ENCODE measurements at regions not wholly inside any gene's neighbourhood (a gene's known extent, or its start where the extent isn't known, plus 50 kb on each side); places are given as distances from the start of the nearest gene placed in this dataset.

- no peak for TF ChIP-seq CTCF (IDR thresholded peaks at IDR 0.05; ENCODE audit: insufficient read depth, low read length, poor library complexity, severe bottlenecking)
- no peaks in the 10 kb centered on the region for H3K27me3 ChIP-seq (replicated peaks; ENCODE audit: control insufficient read depth, insufficient read depth, low read length)
- no peak overlapping the region for H3K4me3 ChIP-seq (replicated peaks; ENCODE audit: low read depth, low read length)
- DNase-seq (ENCODE audit: extremely low read depth, insufficient read length): no peak
- no peaks in the 10 kb centered on the region for H3K36me3 ChIP-seq (ENCODE audit: control insufficient read depth, insufficient read depth, low read length)
Measured at GRCh38 chr9:18149471-18150011, 324.4 kb upstream of the ADAMTSL1 start.

- no peak for DNase-seq (ENCODE audit: extremely low read depth, insufficient read length)
- TF ChIP-seq CTCF (IDR thresholded peaks at IDR 0.05; ENCODE audit: insufficient read depth, low read length, poor library complexity, severe bottlenecking): no peak
- H3K36me3 ChIP-seq (ENCODE audit: control insufficient read depth, insufficient read depth, low read length): no peaks in the 10 kb centered on the region
Measured at GRCh38 chr9:18154661-18155060, 319.3 kb upstream of the ADAMTSL1 start.

GRCh38 chr9:18159254-18159653 is 314.7 kb upstream of the ADAMTSL1 start:
- no peak for TF ChIP-seq CTCF (IDR thresholded peaks at IDR 0.05; ENCODE audit: insufficient read depth, low read length, poor library complexity, severe bottlenecking)
- Histone ChIP-seq H3K36me3 (ENCODE audit: control insufficient read depth, insufficient read depth, low read length) (no peaks in the 10 kb centered on the region), H3K4me3 (replicated peaks; ENCODE audit: low read depth, low read length) (no peak overlapping the region), H3K27me3 (replicated peaks; ENCODE audit: control insufficient read depth, insufficient read depth, low read length) (no peaks in the 10 kb centered on the region)
- no peak for DNase-seq (ENCODE audit: extremely low read depth, insufficient read length)

More at GRCh38 chr9:18154661-18155060, 319.3 kb upstream of the ADAMTSL1 start:
- Histone ChIP-seq H3K27me3 (replicated peaks; ENCODE audit: control insufficient read depth, insufficient read depth, low read length) (no peaks in the 10 kb centered on the region), H3K4me3 (replicated peaks; ENCODE audit: low read depth, low read length) (no peak overlapping the region)

GRCh38 chr9:18163146-18163545 is 310.8 kb upstream of the ADAMTSL1 start:
- no peaks in the 10 kb centered on the region for H3K36me3 ChIP-seq (ENCODE audit: control insufficient read depth, insufficient read depth, low read length)
- no peak for TF ChIP-seq CTCF (IDR thresholded peaks at IDR 0.05; ENCODE audit: insufficient read depth, low read length, poor library complexity, severe bottlenecking)
- no peak for DNase-seq (ENCODE audit: extremely low read depth, insufficient read length)
- H3K4me3 ChIP-seq (replicated peaks; ENCODE audit: low read depth, low read length): no peak overlapping the region
- H3K27me3 ChIP-seq (replicated peaks; ENCODE audit: control insufficient read depth, insufficient read depth, low read length): no peaks in the 10 kb centered on the region

GRCh38 chr9:18167733-18168132 is 306.2 kb upstream of the ADAMTSL1 start:
- no peak for TF ChIP-seq CTCF (IDR thresholded peaks at IDR 0.05; ENCODE audit: insufficient read depth, low read length, poor library complexity, severe bottlenecking)
- Histone ChIP-seq H3K36me3 (ENCODE audit: control insufficient read depth, insufficient read depth, low read length) (no peaks in the 10 kb centered on the region), H3K27me3 (replicated peaks; ENCODE audit: control insufficient read depth, insufficient read depth, low read length) (no peaks in the 10 kb centered on the region), H3K4me3 (replicated peaks; ENCODE audit: low read depth, low read length) (no peak overlapping the region)
- DNase-seq (ENCODE audit: extremely low read depth, insufficient read length): no peak

GRCh38 chr9:18173923-18174322 is 300.0 kb upstream of the ADAMTSL1 start:
- Histone ChIP-seq H3K4me3 (replicated peaks; ENCODE audit: low read depth, low read length) (no peak overlapping the region), H3K36me3 (ENCODE audit: control insufficient read depth, insufficient read depth, low read length) (no peaks in the 10 kb centered on the region), H3K27me3 (replicated peaks; ENCODE audit: control insufficient read depth, insufficient read depth, low read length) (no peaks in the 10 kb centered on the region)
- TF ChIP-seq CTCF (IDR thresholded peaks at IDR 0.05; ENCODE audit: insufficient read depth, low read length, poor library complexity, severe bottlenecking): no peak
- no peak for DNase-seq (ENCODE audit: extremely low read depth, insufficient read length)

Measured in GM06990 (cell line).